HepG2 (cell line): ENCODE measurements at regions not wholly inside any gene's neighbourhood (a gene's known extent, or its start where the extent isn't known, plus 50 kb on each side); places are given as distances from the start of the nearest gene placed in this dataset.
"Not testable (repeated sequence)": the region's sequence is repeated elsewhere in the genome, so short reads cannot be mapped to it uniquely, and the experiment has no call there.

Source experiments
- ATAC-seq: fragments of 200-7000 bp; cut with Tn5 transposase; 3 replicates; pipeline ENCODE4 v1.9.1; 2020; ENCODE audit warnings: mild to moderate bottlenecking, moderate library complexity
- BruUV-seq: library from RNA; stranded (reverse); fragments of 400-500 nt; replicated peaks from 2 replicates; lab custom pipeline; 2021; lab: Mats Ljungman, UMichigan
- CTCF ChIA-PET: fragments of 300-600 bp; formaldehyde crosslinking; extraction: SDS; loops from one replicate; lab custom pipeline; 2021; ENCODE audit warnings: low total read pairs, inconsistent platforms, low intra/inter-chr PET ratio; lab: Yijun Ruan, JAX
- POLR2A ChIA-PET: fragments of 350-600 bp; sonication (Branson Sonifier 250); formaldehyde crosslinking; loops from one replicate; lab custom pipeline; 2020; ENCODE audit warnings: antibody characterized with exemption, inconsistent platforms; lab: Yijun Ruan, JAX
- DNase-seq: peaks from one replicate; pipeline ENCODE4 v3.0.0-alpha.2; 2015; ENCODE audit warnings: low spot score
- FAIRE-seq: peaks from 3 replicates; lab custom pipeline; 2011; peaks lifted over from hg19 to GRCh38; lab: Jason Lieb, UNC
- H2AFZ ChIP-seq: one replicate; pipeline ENCODE4 v1.6.1; 2011; ENCODE audit warnings: low read length, inconsistent platforms
- H3K27ac ChIP-seq: fragments of 300-600 bp; 3 replicates; pipeline ENCODE4 v1.8.0; 2011; ENCODE audit warnings: mixed run types, mild to moderate bottlenecking, mixed read lengths, low read length, inconsistent platforms; ENCODE audit not compliant: insufficient read depth; ENCODE audit errors: extremely low read length
- H3K27me3 ChIP-seq, 2 experiments: fragments of 200-600 bp in 1 of 2; 2 replicates in 1 of 2; 3 replicates in 1 of 2; pipeline versions ENCODE4 v1.6.0 to v1.8.0; 2011; ENCODE audit warnings: low read length in 2 of 2, mild to moderate bottlenecking in 2 of 2, moderate library complexity in 2 of 2, inconsistent platforms in 1 of 2; ENCODE audit not compliant: insufficient read depth in 2 of 2, control insufficient read depth in 1 of 2
- H3K36me3 ChIP-seq, 2 experiments: fragments of 200-600 bp in 1 of 2; replicated peaks in 1 of 2; 2 replicates in 1 of 2; 3 replicates in 1 of 2; pipeline versions ENCODE4 v1.5.1 to v1.8.0; 2011; ENCODE audit warnings: low read length in 2 of 2, inconsistent platforms in 1 of 2; ENCODE audit not compliant: insufficient read depth in 2 of 2, control insufficient read depth in 1 of 2
- H3K4me1 ChIP-seq: 2 replicates; pipeline ENCODE4 v1.5.1; 2012; ENCODE audit warnings: low read length, inconsistent platforms; ENCODE audit not compliant: insufficient read depth
- H3K4me2 ChIP-seq: 2 replicates; pipeline ENCODE4 v1.6.0; 2011; ENCODE audit warnings: low read depth, low read length, inconsistent platforms
- H3K4me3 ChIP-seq, 3 experiments: fragments of 200-600 bp in 1 of 3; sonication (generic), shearing (Covaris generic) in 1 of 3; replicated peaks in 1 of 3; 2 replicates each; pipeline ENCODE4 v1.5.1; 2011 to 2016; ENCODE audit warnings: low read length in 3 of 3, inconsistent platforms in 2 of 3, low read depth in 2 of 3, mild to moderate bottlenecking in 2 of 3, control low read depth in 1 of 3, mixed read lengths in 1 of 3; ENCODE audit not compliant: insufficient read depth in 1 of 3
- H3K79me2 ChIP-seq: one replicate; pipeline ENCODE4 v1.6.1; 2011; ENCODE audit warnings: low read length, inconsistent platforms; ENCODE audit not compliant: insufficient read depth
- H3K9ac ChIP-seq: 2 replicates; pipeline ENCODE4 v1.6.0; 2011; ENCODE audit warnings: mild to moderate bottlenecking, low read depth, low read length, inconsistent platforms; ENCODE audit not compliant: insufficient read depth
- H3K9me3 ChIP-seq: 2 replicates; pipeline ENCODE4 v1.5.1; 2012; ENCODE audit warnings: mild to moderate bottlenecking, low read length
- H4K20me1 ChIP-seq: 2 replicates; pipeline ENCODE4 v1.6.0; 2011; ENCODE audit warnings: inconsistent platforms, mild to moderate bottlenecking, low read length, moderate library complexity; ENCODE audit not compliant: insufficient read depth
- NR3C1 ChIP-seq: sonication (generic); formaldehyde crosslinking; IDR thresholded peaks from 2 replicates; pipeline ENCODE4 v1.4.0; 2020; ENCODE audit warnings: missing genetic modification reagents
- ZSCAN9 ChIP-seq: IDR thresholded peaks from 2 replicates; pipeline ENCODE4 v1.6.1; 2016; ENCODE audit warnings: borderline replicate concordance
- WGBS: methylation state at CpG from one replicate; pipeline ENCODE4 v1.1.6; 2017; ENCODE audit warnings: low lambda C conversion rate; 5-methylcytosine and 5-hydroxymethylcytosine counted together
- in situ Hi-C: cut with HindIII; loops from 2 replicates; pipeline ENCODE4 v1.10.0; 2017; ENCODE audit warnings: low pct_unique_long_range_greater_than_20kb; ENCODE audit not compliant: extremely low pct_ligation_motif_present
- intact Hi-C: fragments of 100-400 bp; cut with micrococcal nuclease; formaldehyde crosslinking; loops from one replicate; pipeline ENCODE4 v1.10.0; 2022; ENCODE audit not compliant: unreplicated experiment

GRCh38 chr17:16875662-16876061 lies 96.3 kb downstream of the TNFRSF13B start:
- no peak overlapping the region for H3K27ac ChIP-seq
- H3K36me3 ChIP-seq = no peaks in the 10 kb centered on the region
- H3K9ac ChIP-seq = no peak overlapping the region
- no peak overlapping the region for H3K4me2 ChIP-seq
- H3K4me1 ChIP-seq = peaks cover 7% of the 10 kb centered on the region; the same call in 1 of the 2 replicates
- no peaks in the 10 kb centered on the region for H3K79me2 ChIP-seq
- CTCF ChIA-PET = no interaction called here
- H3K27me3 ChIP-seq = peaks cover 0 to 1% of the 10 kb centered on the region in 2 experiments; a peak in 1 of 5 replicates
- intact Hi-C loops = no loop called here
- DNase-seq = no peak
- no peak for ATAC-seq
- no peak overlapping the region for H3K4me3 ChIP-seq
- no peaks in the 10 kb centered on the region for H4K20me1 ChIP-seq
- TF ChIP-seq ZSCAN9 (CRISPR knock-in tag) = no peak
- no peak for TF ChIP-seq NR3C1 (CRISPR knock-in tag)
- TF ChIP-seq, all 625 proteins: peak for 0
- POLR2A ChIA-PET = no interaction called here
- H3K9me3 ChIP-seq = peaks cover 8% of the 10 kb centered on the region; the same call in 1 of the 2 replicates
- BruUV-seq = no TSS peak
- H2AFZ ChIP-seq = no peak overlapping the region
- in situ Hi-C loops = no loop called here
- FAIRE-seq = no peak

- CTCF ChIA-PET, H3K27ac ChIP-seq, H3K4me3 ChIP-seq, intact Hi-C loops, BruUV-seq, H3K4me1 ChIP-seq, FAIRE-seq, H3K9me3 ChIP-seq, in situ Hi-C loops, H3K36me3 ChIP-seq, H2AFZ ChIP-seq, H3K27me3 ChIP-seq, H3K79me2 ChIP-seq, DNase-seq, POLR2A ChIA-PET, H3K9ac ChIP-seq, H4K20me1 ChIP-seq, H3K4me2 ChIP-seq, ATAC-seq: not testable (repeated sequence)
- 33% methylated on average over 3 of the region's 12 CpGs for WGBS
Measured at GRCh38 chr17:16874216-16874615, 97.7 kb downstream of the TNFRSF13B start.
